ENCODE measurements at regions not wholly inside any gene's neighbourhood (a gene's known extent, or its start where the extent isn't known, plus 50 kb on each side); places are given as distances from the start of the nearest gene placed in this dataset.

DNA sequence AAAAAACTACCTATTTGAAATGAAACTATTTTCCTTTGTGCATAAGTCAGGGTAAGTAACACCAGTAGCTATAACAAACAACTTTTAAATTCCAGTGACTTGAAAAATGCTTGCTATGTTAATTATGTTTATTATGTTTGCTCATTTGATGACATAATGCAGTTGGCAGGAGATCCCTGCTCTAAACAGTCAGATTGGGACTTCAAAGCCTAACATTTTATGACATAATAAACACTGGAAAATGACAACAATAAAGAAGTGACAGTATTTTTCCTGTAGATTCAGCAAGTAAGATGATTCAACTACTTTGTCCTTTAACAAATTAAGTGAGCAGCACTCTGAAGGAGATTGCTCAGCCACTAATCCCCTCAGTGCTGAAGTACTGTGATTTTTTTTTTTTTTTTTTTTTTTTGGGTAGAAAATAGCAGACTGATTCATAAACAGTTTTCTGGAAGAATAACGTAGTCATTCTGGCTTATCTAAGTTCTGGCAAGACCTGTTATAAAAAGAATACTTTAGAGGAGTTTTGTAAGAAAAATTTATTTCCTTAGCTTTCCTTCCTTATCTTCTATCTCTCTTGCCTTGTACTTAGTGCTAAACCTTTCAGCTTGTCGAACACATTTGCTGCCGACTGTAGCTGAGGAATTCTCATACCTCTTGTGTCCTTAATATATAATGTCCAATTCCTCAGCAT is 207.2 kb downstream of the PTGER3 start:
- TF ChIP-seq, protein P1, sequence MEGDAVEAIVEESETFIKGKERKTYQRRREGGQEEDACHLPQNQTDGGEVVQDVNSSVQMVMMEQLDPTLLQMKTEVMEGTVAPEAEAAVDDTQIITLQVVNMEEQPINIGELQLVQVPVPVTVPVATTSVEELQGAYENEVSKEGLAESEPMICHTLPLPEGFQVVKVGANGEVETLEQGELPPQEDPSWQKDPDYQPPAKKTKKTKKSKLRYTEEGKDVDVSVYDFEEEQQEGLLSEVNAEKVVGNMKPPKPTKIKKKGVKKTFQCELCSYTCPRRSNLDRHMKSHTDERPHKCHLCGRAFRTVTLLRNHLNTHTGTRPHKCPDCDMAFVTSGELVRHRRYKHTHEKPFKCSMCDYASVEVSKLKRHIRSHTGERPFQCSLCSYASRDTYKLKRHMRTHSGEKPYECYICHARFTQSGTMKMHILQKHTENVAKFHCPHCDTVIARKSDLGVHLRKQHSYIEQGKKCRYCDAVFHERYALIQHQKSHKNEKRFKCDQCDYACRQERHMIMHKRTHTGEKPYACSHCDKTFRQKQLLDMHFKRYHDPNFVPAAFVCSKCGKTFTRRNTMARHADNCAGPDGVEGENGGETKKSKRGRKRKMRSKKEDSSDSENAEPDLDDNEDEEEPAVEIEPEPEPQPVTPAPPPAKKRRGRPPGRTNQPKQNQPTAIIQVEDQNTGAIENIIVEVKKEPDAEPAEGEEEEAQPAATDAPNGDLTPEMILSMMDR (conservative IDR thresholded peaks at IDR 0.05; ENCODE audit: low read depth, low read length), result no peak
- no peak for DNase-seq (ENCODE audit: low read depth)
- H3K4me3 ChIP-seq (ENCODE audit: low read length), result no peak overlapping the region

DNA sequence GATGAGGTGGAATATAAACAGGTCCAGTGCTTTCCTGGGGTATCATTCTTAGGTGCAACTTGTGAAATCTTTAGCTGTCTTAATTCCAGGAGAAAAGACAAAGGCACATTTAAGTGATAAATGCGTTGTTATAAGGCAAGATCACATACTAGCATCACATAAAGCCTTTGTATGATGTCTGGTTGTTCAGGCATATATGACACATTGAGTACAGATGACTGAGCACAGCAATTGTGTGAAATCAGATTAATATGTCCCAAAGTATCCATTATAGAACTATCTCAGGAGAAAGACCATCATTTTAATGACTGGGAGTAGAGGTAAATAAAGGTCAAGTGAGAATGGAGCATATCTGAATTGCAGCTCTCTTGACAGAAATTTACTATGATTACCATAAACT is 205.1 kb downstream of the PTGER3 start:
- TF ChIP-seq, protein P1 (conservative IDR thresholded peaks at IDR 0.05; ENCODE audit: low read depth, low read length), result no peak
- no peak for DNase-seq (ENCODE audit: low read depth)
- no peak overlapping the region for H3K4me3 ChIP-seq (ENCODE audit: low read length)

DNA sequence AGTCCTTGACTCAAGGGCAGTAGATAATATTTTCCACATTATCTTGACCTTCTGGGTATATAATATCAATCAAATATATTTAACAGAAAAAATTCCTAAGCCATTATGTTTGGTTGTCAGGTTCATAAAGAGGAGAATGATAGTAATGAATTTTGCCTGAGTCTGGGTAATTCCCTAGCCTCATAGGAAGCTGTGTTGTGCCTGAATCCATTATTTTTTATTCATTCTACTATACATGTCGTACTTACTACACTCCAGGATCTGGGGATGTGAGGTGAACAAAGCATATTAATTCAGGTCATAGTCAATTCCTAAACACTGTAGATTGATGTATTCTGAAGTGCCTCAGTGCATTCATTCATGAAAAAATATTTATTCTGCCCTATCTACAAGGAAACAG is 204.2 kb downstream of the PTGER3 start:
- no peak for DNase-seq (ENCODE audit: low read depth)
- H3K4me3 ChIP-seq (ENCODE audit: low read length), result no peak overlapping the region
- TF ChIP-seq, protein P1 (conservative IDR thresholded peaks at IDR 0.05; ENCODE audit: low read depth, low read length), result no peak

DNA sequence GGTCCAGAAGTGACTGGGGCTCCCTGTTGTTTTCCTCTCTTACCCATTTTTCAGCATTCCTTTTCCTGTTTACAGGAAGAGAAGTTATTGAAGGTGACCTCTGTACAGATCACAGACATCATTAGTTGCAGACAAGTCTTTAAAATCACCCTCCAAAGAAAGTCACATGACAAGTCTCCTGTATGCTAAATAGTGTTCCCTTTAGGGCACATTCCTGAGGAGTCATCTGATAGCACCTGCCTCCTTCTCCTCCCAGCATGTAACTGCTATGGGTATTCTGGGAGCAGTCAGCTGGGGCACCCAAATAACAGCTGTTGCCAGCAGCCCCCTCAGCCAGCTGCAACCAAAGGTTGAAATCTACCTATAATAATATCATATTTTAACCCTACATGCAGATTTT is 200.6 kb downstream of the PTGER3 start:
- no peak for DNase-seq (ENCODE audit: low read depth)
- TF ChIP-seq, protein P1 (conservative IDR thresholded peaks at IDR 0.05; ENCODE audit: low read depth, low read length), result no peak
- no peak overlapping the region for H3K4me3 ChIP-seq (ENCODE audit: low read length)

DNA sequence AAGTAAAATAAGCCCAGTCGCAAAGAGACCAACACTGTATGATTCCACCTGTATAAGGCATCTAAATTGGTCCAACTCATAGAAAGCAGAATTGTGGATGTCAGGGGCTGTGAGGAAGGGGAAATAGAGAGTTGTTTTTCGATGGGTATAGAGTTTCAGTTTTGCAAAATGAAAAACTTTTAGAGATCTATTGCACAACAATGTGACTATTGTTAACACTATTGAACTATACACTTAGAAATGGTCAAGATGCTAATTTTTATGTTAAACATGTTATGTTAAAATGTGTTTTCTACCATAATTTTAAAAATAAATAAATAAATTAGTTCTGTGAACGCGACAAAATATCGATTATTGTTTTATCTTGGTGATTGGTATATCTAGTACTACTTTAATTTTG is 192.4 kb downstream of the PTGER3 start:
- no peak overlapping the region for H3K4me3 ChIP-seq (ENCODE audit: low read length)
- no peak for DNase-seq (ENCODE audit: low read depth)
- TF ChIP-seq, protein P1 (conservative IDR thresholded peaks at IDR 0.05; ENCODE audit: low read depth, low read length), result no peak

DNA sequence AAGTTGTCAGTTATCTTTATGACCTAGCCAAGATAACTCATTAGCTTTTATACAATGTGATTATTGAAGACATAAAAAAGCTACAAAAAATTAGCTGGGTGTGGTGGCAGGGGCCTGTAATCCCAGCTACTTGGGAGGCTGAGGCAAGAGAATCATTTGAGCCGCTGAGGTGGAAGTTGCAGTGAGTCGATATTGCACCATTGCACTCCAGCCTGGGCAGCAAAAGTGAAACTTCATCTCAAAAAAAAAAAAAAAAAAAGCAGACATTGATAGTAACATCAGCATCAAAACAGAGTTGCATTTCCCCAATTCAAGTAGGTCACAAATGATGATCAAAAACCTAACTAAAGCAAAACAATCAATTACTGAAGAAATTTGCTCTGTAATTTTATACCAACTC is 191.4 kb downstream of the PTGER3 start:
- DNase-seq (ENCODE audit: low read depth), result no peak
- TF ChIP-seq, protein P1 (conservative IDR thresholded peaks at IDR 0.05; ENCODE audit: low read depth, low read length), result no peak

DNA sequence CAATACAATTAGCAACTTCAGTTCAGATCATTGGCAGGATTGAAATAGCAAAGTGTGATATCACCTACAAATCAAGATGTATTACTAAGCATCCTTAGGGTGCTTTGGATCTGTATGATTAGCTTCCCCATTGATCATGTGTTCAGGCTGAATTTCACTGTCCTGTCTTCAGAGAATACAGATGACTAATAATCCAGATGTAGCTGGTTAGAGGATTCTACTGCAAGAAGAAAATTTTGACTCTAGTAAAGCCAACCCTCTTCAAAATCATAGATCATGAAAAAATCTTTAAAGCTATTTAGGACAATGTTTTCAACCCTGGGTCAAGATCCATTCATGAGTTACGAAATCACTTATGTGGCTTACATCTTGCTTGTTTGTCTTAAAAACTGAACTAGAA is 184.4 kb downstream of the PTGER3 start:
- TF ChIP-seq, protein P1 (conservative IDR thresholded peaks at IDR 0.05; ENCODE audit: low read depth, low read length), result no peak
- no peak overlapping the region for H3K4me3 ChIP-seq (ENCODE audit: low read length)
- DNase-seq (ENCODE audit: low read depth), result no peak

More for the DNA sequence above, 191.4 kb downstream of the PTGER3 start:
- no peak overlapping the region for H3K4me3 ChIP-seq (ENCODE audit: low read length)
